H1 (cell line): ENCODE measurements at regions not wholly inside any gene's neighbourhood (a gene's known extent, or its start where the extent isn't known, plus 50 kb on each side); places are given as distances from the start of the nearest gene placed in this dataset.

Experiments
- CTCF ChIA-PET: fragments of 300-600 bp; sonication (Branson Sonifier 250); formaldehyde crosslinking; loops from one replicate; lab custom pipeline; 2021; ENCODE audit not compliant: partially characterized antibody; lab: Charles Lee
- POLR2A ChIA-PET: fragments of 300-600 bp; sonication (Branson Sonifier 250); formaldehyde crosslinking; loops from one replicate; lab custom pipeline; 2021; ENCODE audit warnings: inconsistent platforms; ENCODE audit not compliant: partially characterized antibody; lab: Charles Lee
- DNase-seq, 2 experiments: peaks; one replicate each; pipeline versions ENCODE4 v3.0.0 to v3.0.0-alpha.2; 2010 to 2022; ENCODE audit warnings: low spot score in 2 of 2, low read depth in 1 of 2, mixed read lengths in 1 of 2
- FAIRE-seq: peaks from 2 replicates; lab custom pipeline; 2011; peaks lifted over from hg19 to GRCh38; lab: Jason Lieb, UNC
- H2AFZ ChIP-seq: 2 replicates; pipeline ENCODE4 v1.8.1; 2012; ENCODE audit warnings: low read length, inconsistent platforms
- H2AK5ac ChIP-seq: 2 replicates; pipeline ENCODE4 v1.6.1; 2013; ENCODE audit warnings: low read depth, low read length
- H2BK120ac ChIP-seq: replicated peaks from 2 replicates; pipeline ENCODE3; 2013; ENCODE audit warnings: low read depth, low read length, inconsistent platforms
- H2BK12ac ChIP-seq: 2 replicates; pipeline ENCODE4 v1.6.1; 2013; ENCODE audit warnings: low read depth, low read length
- H2BK15ac ChIP-seq: 2 replicates; pipeline ENCODE4 v1.6.1; 2013; ENCODE audit warnings: low read length
- H2BK20ac ChIP-seq: 2 replicates; pipeline ENCODE4 v1.6.1; 2013; ENCODE audit warnings: low read length
- H2BK5ac ChIP-seq: 2 replicates; pipeline ENCODE4 v1.6.1; 2013; ENCODE audit warnings: low read depth, low read length
- H3K14ac ChIP-seq: 2 replicates; pipeline ENCODE4 v1.6.1; 2013; ENCODE audit warnings: inconsistent platforms; ENCODE audit not compliant: insufficient read length
- H3K18ac ChIP-seq: 2 replicates; pipeline ENCODE4 v1.6.1; 2013; ENCODE audit warnings: low read length; ENCODE audit errors: extremely low read depth
- H3K23ac ChIP-seq: 2 replicates; pipeline ENCODE4 v1.6.1; 2013; ENCODE audit warnings: inconsistent platforms; ENCODE audit not compliant: insufficient read length
- H3K23me2 ChIP-seq: 2 replicates; pipeline ENCODE4 v1.6.1; 2013; ENCODE audit warnings: low read depth, low read length
- H3K27ac ChIP-seq: 2 replicates; pipeline ENCODE4 v1.6.1; 2011; ENCODE audit warnings: low read depth, low read length, inconsistent platforms
- H3K27me3 ChIP-seq, 4 experiments: replicated peaks in 1 of 4; 1 replicate in 1 of 4; 2 replicates in 3 of 4; pipeline versions ENCODE4 v1.6.1 to v1.8.1; 2011 to 2013; ENCODE audit warnings: low read length in 3 of 4, mild to moderate bottlenecking in 3 of 4, inconsistent platforms in 2 of 4, mixed read lengths in 2 of 4, moderate library complexity in 1 of 4; ENCODE audit not compliant: control insufficient read depth in 3 of 4, insufficient read depth in 3 of 4; ENCODE audit errors: extremely low read depth in 1 of 4
- H3K36me3 ChIP-seq, 4 experiments: 2 replicates each; pipeline versions ENCODE4 v1.6.1 to v1.8.1; 2011 to 2013; ENCODE audit warnings: mild to moderate bottlenecking in 4 of 4, low read length in 3 of 4, moderate library complexity in 2 of 4, control low read depth in 1 of 4, inconsistent platforms in 1 of 4; ENCODE audit not compliant: insufficient read depth in 4 of 4, control insufficient read depth in 2 of 4
- H3K4ac ChIP-seq: replicated peaks from 2 replicates; pipeline ENCODE3; 2013; ENCODE audit warnings: low read length, low read depth, mixed read lengths, inconsistent platforms; ENCODE audit not compliant: insufficient read length
- H3K4me1 ChIP-seq, 4 experiments: replicated peaks in 1 of 4; 1 replicate in 1 of 4; 2 replicates in 3 of 4; pipeline versions ENCODE4 v1.6.1 to v1.8.1; 2011 to 2013; ENCODE audit warnings: low read length in 3 of 4, inconsistent platforms in 2 of 4, mixed read lengths in 1 of 4; ENCODE audit not compliant: insufficient read depth in 4 of 4, control insufficient read depth in 3 of 4
- H3K4me2 ChIP-seq, 2 experiments: 2 replicates each; pipeline versions ENCODE4 v1.6.1 to v1.8.1; 2011 to 2013; ENCODE audit warnings: low read depth in 2 of 2, low read length in 2 of 2, control low read depth in 1 of 2, inconsistent platforms in 1 of 2, mild to moderate bottlenecking in 1 of 2; ENCODE audit not compliant: insufficient read depth in 1 of 2
- H3K4me3 ChIP-seq, 4 experiments: fragments of 200-600, 300-600 bp in 1 of 4; sonication (generic), shearing (Covaris generic), sonication (Bioruptor Twin) in 1 of 4; 2 replicates each; pipeline versions ENCODE4 v1.5.1 to v1.8.1; 2011 to 2016; ENCODE audit warnings: low read length in 4 of 4, low read depth in 3 of 4, control low read depth in 2 of 4, inconsistent platforms in 2 of 4, mild to moderate bottlenecking in 2 of 4, mixed read lengths in 1 of 4, moderate library complexity in 1 of 4; ENCODE audit not compliant: insufficient read depth in 2 of 4; ENCODE audit errors: extremely low read depth in 1 of 4
- H3K56ac ChIP-seq: replicated peaks from 2 replicates; pipeline ENCODE3; 2013; ENCODE audit warnings: low read depth, mild to moderate bottlenecking, mixed read lengths, low read length, inconsistent platforms; ENCODE audit not compliant: insufficient read length
- H3K79me1 ChIP-seq: 2 replicates; pipeline ENCODE4 v1.6.1; 2013; ENCODE audit warnings: low read depth, low read length, control low read depth
- H3K79me2 ChIP-seq, 2 experiments: 2 replicates each; pipeline versions ENCODE4 v1.6.1 to v1.8.1; 2012 to 2013; ENCODE audit warnings: low read length in 2 of 2, mild to moderate bottlenecking in 2 of 2, inconsistent platforms in 1 of 2; ENCODE audit not compliant: insufficient read depth in 2 of 2, control insufficient read depth in 1 of 2
- H3K9ac ChIP-seq, 4 experiments: replicated peaks in 1 of 4; 1 replicate in 1 of 4; 2 replicates in 3 of 4; pipeline versions ENCODE4 v1.6.1 to v1.8.1; 2011 to 2013; ENCODE audit warnings: low read depth in 3 of 4, low read length in 3 of 4, control low read depth in 2 of 4, mild to moderate bottlenecking in 2 of 4, moderate library complexity in 2 of 4, inconsistent platforms in 1 of 4; ENCODE audit errors: extremely low read depth in 1 of 4
- H3K9me3 ChIP-seq, 2 experiments: 2 replicates each; pipeline versions ENCODE4 v1.6.1 to v1.8.1; 2012 to 2013; ENCODE audit warnings: mild to moderate bottlenecking in 2 of 2, moderate library complexity in 2 of 2, control low read depth in 1 of 2, inconsistent platforms in 1 of 2, low read depth in 1 of 2, low read length in 1 of 2, mixed read lengths in 1 of 2; ENCODE audit not compliant: insufficient read depth in 2 of 2
- H4K20me1 ChIP-seq, 2 experiments: replicated peaks in 1 of 2; 2 replicates each; pipeline versions ENCODE3 to v1.8.1; 2011 to 2013; ENCODE audit warnings: inconsistent platforms in 2 of 2, low read length in 2 of 2, mild to moderate bottlenecking in 1 of 2; ENCODE audit not compliant: insufficient read depth in 2 of 2, control insufficient read depth in 1 of 2
- H4K5ac ChIP-seq: 2 replicates; pipeline ENCODE4 v1.6.1; 2013; ENCODE audit warnings: low read length, low read depth, mixed read lengths, inconsistent platforms; ENCODE audit not compliant: insufficient read length
- H4K8ac ChIP-seq: 2 replicates; pipeline ENCODE4 v1.8.0; 2013; ENCODE audit warnings: mild to moderate bottlenecking, moderate library complexity, low read length, inconsistent platforms; ENCODE audit not compliant: insufficient read depth; ENCODE audit errors: extremely low read depth
- H4K91ac ChIP-seq: replicated peaks from 2 replicates; pipeline ENCODE3; 2013; ENCODE audit warnings: low read length, mixed read lengths, inconsistent platforms; ENCODE audit not compliant: insufficient read length
- ATF2 ChIP-seq: IDR thresholded peaks from 2 replicates; pipeline ENCODE4 v1.6.1; 2012; ENCODE audit warnings: low read length, inconsistent platforms
- BRCA1 ChIP-seq: IDR thresholded peaks from 2 replicates; pipeline ENCODE4 v1.6.1; 2012; ENCODE audit warnings: low read depth, low read length, improper control_type of control experiment
- CHD1 ChIP-seq: IDR thresholded peaks from 2 replicates; pipeline ENCODE4 v1.6.1; 2012; ENCODE audit warnings: low read depth, low read length, improper control_type of control experiment
- E2F6 ChIP-seq: IDR thresholded peaks from 2 replicates; pipeline ENCODE4 v1.6.1; 2012; ENCODE audit warnings: inconsistent platforms
- EZH2 ChIP-seq: fragments of 200-600 bp; sonication (generic); IDR thresholded peaks from 2 replicates; pipeline ENCODE4 v1.7.1; 2012; ENCODE audit warnings: low read depth, mild to moderate bottlenecking, moderate library complexity, low read length, inconsistent platforms; ENCODE audit not compliant: severe bottlenecking
- GTF2F1 ChIP-seq: IDR thresholded peaks from 2 replicates; pipeline ENCODE4 v1.6.1; 2012; ENCODE audit warnings: low read depth, low read length, improper control_type of control experiment, borderline replicate concordance
- HDAC6 ChIP-seq: IDR thresholded peaks from one replicate; pipeline ENCODE4 v1.7.1; 2012; ENCODE audit warnings: low read depth, mild to moderate bottlenecking, inconsistent platforms, low read length, moderate library complexity
- KDM5A ChIP-seq: fragments of 200-600 bp; IDR thresholded peaks from 2 replicates; pipeline ENCODE4 v1.7.1; 2012; ENCODE audit warnings: mild to moderate bottlenecking, low read length, inconsistent platforms, mixed read lengths
- NRF1 ChIP-seq: IDR thresholded peaks from 2 replicates; pipeline ENCODE4 v1.6.1; 2011; ENCODE audit warnings: mild to moderate bottlenecking, low read depth, low read length, improper control_type of control experiment
- RBBP5 ChIP-seq: IDR thresholded peaks from 2 replicates; pipeline ENCODE4 v1.7.1; 2012; ENCODE audit warnings: low read depth, mild to moderate bottlenecking, inconsistent platforms, low read length, moderate library complexity, borderline replicate concordance
- RFX5 ChIP-seq: IDR thresholded peaks from 2 replicates; pipeline ENCODE4 v1.6.1; 2011; ENCODE audit warnings: low read depth, low read length, improper control_type of control experiment, borderline replicate concordance
- SRF ChIP-seq: IDR thresholded peaks from 2 replicates; pipeline ENCODE4 v1.6.1; 2011; ENCODE audit warnings: mild to moderate bottlenecking, low read depth, low read length, moderate library complexity
- TEAD4 ChIP-seq: IDR thresholded peaks from 2 replicates; pipeline ENCODE4 v1.6.1; 2012; ENCODE audit warnings: low read depth, low read length, inconsistent platforms, mixed read lengths

GRCh38 chrX:129035180-129035579 is 488.1 kb downstream of the SMARCA1 start:
- H3K23ac ChIP-seq, result no peak overlapping the region
- H3K27me3 ChIP-seq, result no peaks in the 10 kb centered on the region
- DNase-seq, result no peak
- no peak overlapping the region for H4K5ac ChIP-seq
- H3K4me3 ChIP-seq, result no peak overlapping the region
- ChIA-PET CTCF (no interaction called here), POLR2A (interaction anchor here (1.3 kb wide), 1 partner anchor 20 kb away, joined by 3 read pairs; no protein-coding TSS in a partner anchor)
- H2BK15ac ChIP-seq, result no peak overlapping the region
- no peak overlapping the region for H2AK5ac ChIP-seq
- H2BK12ac ChIP-seq, result no peak overlapping the region
- H4K8ac ChIP-seq, result no peak overlapping the region
- H3K79me2 ChIP-seq, result no peaks in the 10 kb centered on the region
- H3K9ac ChIP-seq, result no peak overlapping the region
- H3K36me3 ChIP-seq, result no peaks in the 10 kb centered on the region
- no peak overlapping the region for H3K27ac ChIP-seq
- no peak overlapping the region for H3K4me2 ChIP-seq
- H3K14ac ChIP-seq, result no peak overlapping the region
- H4K91ac ChIP-seq, result no peak overlapping the region
- FAIRE-seq, result no peak
- no peaks in the 10 kb centered on the region for H4K20me1 ChIP-seq
- no peak overlapping the region for H2BK120ac ChIP-seq
- no peak overlapping the region for H3K56ac ChIP-seq
- H3K23me2 ChIP-seq, result no peaks in the 10 kb centered on the region
- H2BK20ac ChIP-seq, result no peak overlapping the region
- H3K79me1 ChIP-seq, result no peaks in the 10 kb centered on the region
- no peak overlapping the region for H2BK5ac ChIP-seq
- H3K4ac ChIP-seq, result no peak overlapping the region
- H3K4me1 ChIP-seq, result no peaks in the 10 kb centered on the region
- no peak overlapping the region for H2AFZ ChIP-seq
- no peaks in the 10 kb centered on the region for H3K9me3 ChIP-seq
- no peak overlapping the region for H3K18ac ChIP-seq
- TF ChIP-seq RBBP5 (no peak), E2F6 (no peak), ATF2 (no peak), KDM5A (no peak), RFX5 (no peak), NRF1 (no peak), HDAC6 (no peak), CHD1 (no peak), EZH2 (no peak), BRCA1 (no peak), SRF (no peak), TEAD4 (no peak), GTF2F1 (no peak)
